Adrenal gland (tissue), 9 donors: ENCODE measurements at regions not wholly inside any gene's neighbourhood (a gene's known extent, or its start where the extent isn't known, plus 50 kb on each side); places are given as distances from the start of the nearest gene placed in this dataset.
A peak's percentile ranks its signal among the peaks of the same experiment; 100 is the strongest.
"Not testable (repeated sequence)": the region's sequence is repeated elsewhere in the genome, so short reads cannot be mapped to it uniquely, and the experiment has no call there.

Source experiments
- DNase-seq, 7 donors: peaks; one replicate each; pipeline ENCODE4 v3.0.0-alpha.2; 2019 to 2020
- H3K27ac ChIP-seq, 5 donors: fragments of 200-600 bp; sonication (generic) in 4 of 5; 1 replicate in 3 of 5; 2 replicates in 2 of 5; pipeline versions ENCODE4 v1.5.1 to v1.8.0; 2016 to 2020; ENCODE audit warnings: mild to moderate bottlenecking in 1 of 5
- H3K27me3 ChIP-seq: fragments of 200-600 bp; 2 replicates; pipeline ENCODE4 v1.8.0; 2021
- H3K36me3 ChIP-seq, 2 donors: fragments of 200-600 bp; replicated peaks in 1 of 2; 1 replicate in 1 of 2; 2 replicates in 1 of 2; pipeline versions ENCODE4 v1.5.1 to v1.8.0; 2018 to 2022
- H3K4me1 ChIP-seq, 2 donors: fragments of 200-600 bp; replicated peaks in 1 of 2; 1 replicate in 1 of 2; 2 replicates in 1 of 2; pipeline versions ENCODE4 v1.5.1 to v1.8.0; 2018 to 2021
- H3K4me3 ChIP-seq, 4 donors: fragments of 200-600 bp; sonication (generic) in 3 of 4; one replicate each; pipeline ENCODE4 v1.5.1; 2016 to 2018
- H3K9me3 ChIP-seq, 3 donors: fragments of 200-600 bp; sonication (generic) in 1 of 3; replicated peaks in 1 of 3; 1 replicate in 2 of 3; 2 replicates in 1 of 3; pipeline versions ENCODE4 v1.5.1 to v1.8.0; 2016 to 2021
- CTCF ChIP-seq, 6 experiments: fragments of 450-650 bp in 4 of 6; fragments of 200-600 bp in 2 of 6; sonication (generic) in 1 of 6; IDR thresholded peaks; 1 replicate in 5 of 6; 2 replicates in 1 of 6; pipeline versions ENCODE4 v1.5.1 to v1.8.0; 2016 to 2021; ENCODE audit warnings: antibody characterized with exemption in 6 of 6, mild to moderate bottlenecking in 2 of 6, moderate library complexity in 1 of 6
- POLR2A ChIP-seq, 2 donors: fragments of 450-650 bp; IDR thresholded peaks; one replicate each; pipeline ENCODE4 v1.6.1; 2017; ENCODE audit warnings: antibody characterized with exemption in 2 of 2, mild to moderate bottlenecking in 2 of 2, moderate library complexity in 1 of 2
- WGBS, 4 donors: extraction: QIAGEN DNeasy Blood & Tissue Kit in 2 of 4; methylation state at CpG; one replicate each; pipeline versions ENCODE4 v1.1.5 to v1.1.7; 2013 to 2017; 5-methylcytosine and 5-hydroxymethylcytosine counted together
- intact Hi-C, 2 donors: fragments of 100-400 bp; cut with DNase I; formaldehyde crosslinking; loops; one replicate each; pipeline versions ENCODE4 v1.14.1 to v1.15.0; 2022 to 2023
- donor health status: healthy with polysubstance abuse.
- donor health status: Bipolar disorder and iron deficiency.
- donor health status: DM: yes; HTN: yes; CAD: no.
- donor health status: DM: no; HTN: no; CAD: no.
- donor health status: DM: no; HTN: no; CAD: no.

- Histone ChIP-seq H3K4me3 (no peak overlapping the region), H3K27ac (peak overlapping the region in 4 of 5 donors; percentile 23 to 70 (median 58)), H3K36me3 (no peaks in the 10 kb centered on the region), H3K4me1 (peaks cover 4 to 10% of the 10 kb centered on the region in 2 donors), H3K27me3 (no peaks in the 10 kb centered on the region), H3K9me3 (no peaks in the 10 kb centered on the region)
- DNase-seq, result peak; percentile 47 to 72 (median 65)
- no peak for TF ChIP-seq POLR2A (IDR thresholded peaks at IDR 0.05)
- TF ChIP-seq CTCF (IDR thresholded peaks at IDR 0.05), result no peak
- intact Hi-C loops, result no loop called here
- 50 to 60% (median 57%) methylated on average over 3 of the region's 3 CpGs for WGBS, 4 donors
These were observed 126.5 kb upstream of the PAM start for GRCh38 chr5:102628441-102629175.

- Histone ChIP-seq H3K4me3 (no peak overlapping the region), H3K27ac (no peak overlapping the region), H3K36me3 (no peaks in the 10 kb centered on the region), H3K4me1 (peaks cover 4 to 10% of the 10 kb centered on the region in 2 donors), H3K27me3 (no peaks in the 10 kb centered on the region), H3K9me3 (no peaks in the 10 kb centered on the region)
- 75 to 90% (median 87%) methylated on average over 4 of the region's 4 CpGs for WGBS, 4 donors
- intact Hi-C loops, result no loop called here
- no peak for TF ChIP-seq CTCF (IDR thresholded peaks at IDR 0.05)
- no peak for TF ChIP-seq POLR2A (IDR thresholded peaks at IDR 0.05)
- DNase-seq, result no peak
These were observed 125.1 kb upstream of the PAM start for GRCh38 chr5:102629827-102630605.

GRCh38 chr5:102635399-102635798 is 119.7 kb upstream of the PAM start:
- WGBS, 4 donors, result 92 to 97% (median 95%) methylated on average over 1 of the region's 1 CpG
- H3K27ac ChIP-seq, H3K4me3 ChIP-seq, H3K27me3 ChIP-seq, DNase-seq, intact Hi-C loops, H3K4me1 ChIP-seq, H3K36me3 ChIP-seq, H3K9me3 ChIP-seq: not testable (repeated sequence)

GRCh38 chr5:102638316-102638715 is 116.8 kb upstream of the PAM start:
- peak in 1 of 7 donors; percentile 10 for DNase-seq
- H3K4me1 ChIP-seq, result no peaks in the 10 kb centered on the region
- 64 to 76% (median 69%) methylated on average over 3 of the region's 3 CpGs for WGBS, 4 donors
- H3K27ac ChIP-seq, result no peak overlapping the region
- H3K27me3 ChIP-seq, result no peaks in the 10 kb centered on the region
- intact Hi-C loops, result no loop called here
- no peaks in the 10 kb centered on the region for H3K36me3 ChIP-seq
- no peak overlapping the region for H3K4me3 ChIP-seq
- TF ChIP-seq CTCF (IDR thresholded peaks at IDR 0.05), result no peak
- no peak for TF ChIP-seq POLR2A (IDR thresholded peaks at IDR 0.05)
- no peaks in the 10 kb centered on the region for H3K9me3 ChIP-seq
